Activated CD8-positive, alpha-beta T cell treated with anti-CD3 and anti-CD28 coated beads for 36 hours (primary cell): ENCODE measurements at regions not wholly inside any gene's neighbourhood (a gene's known extent, or its start where the extent isn't known, plus 50 kb on each side); places are given as distances from the start of the nearest gene placed in this dataset.

ENCODE experiments used
- ATAC-seq: fragments of 200-7000 bp; cut with Tn5 transposase; one replicate; pipeline ENCODE4 v1.10.0; 2021; ENCODE audit warnings: mild to moderate bottlenecking, moderate library complexity
- CTCF ChIA-PET: fragments of 350-600 bp; sonication (Branson Sonifier 250); formaldehyde crosslinking; loops from one replicate; lab custom pipeline; 2021; ENCODE audit warnings: antibody characterized with exemption; lab: Charles Lee
- POLR2A ChIA-PET: fragments of 350-600 bp; sonication (Branson Sonifier 250); formaldehyde crosslinking; loops from one replicate; lab custom pipeline; 2021; ENCODE audit warnings: antibody characterized with exemption; lab: Charles Lee
- DNase-seq: peaks from one replicate; pipeline ENCODE4 v3.0.0-alpha.2; 2020
- H3K27ac Mint-ChIP-seq: one replicate; pipeline ENCODE4 v1.8.0; 2021; ENCODE audit warnings: mild to moderate bottlenecking, mixed read lengths
- H3K27me3 Mint-ChIP-seq: one replicate; pipeline ENCODE4 v1.8.0; 2021; ENCODE audit warnings: mixed read lengths
- H3K36me3 Mint-ChIP-seq: one replicate; pipeline ENCODE4 v1.8.0; 2021; ENCODE audit warnings: low read depth, mixed read lengths
- H3K4me1 Mint-ChIP-seq: one replicate; pipeline ENCODE4 v1.8.0; 2021; ENCODE audit warnings: low read depth, mixed read lengths
- H3K4me3 Mint-ChIP-seq: one replicate; pipeline ENCODE4 v1.8.0; 2021; ENCODE audit warnings: mild to moderate bottlenecking, moderate library complexity, mixed read lengths
- H3K9me3 Mint-ChIP-seq: one replicate; pipeline ENCODE4 v1.8.0; 2021; ENCODE audit warnings: mixed read lengths
- intact Hi-C: fragments of 100-400 bp; cut with micrococcal nuclease; formaldehyde crosslinking; loops from one replicate; pipeline ENCODE4 v1.10.0; 2022
- TF ChIP-seq, protein P1 (sequence below): fragments of 200-600 bp; IDR thresholded peaks from one replicate; pipeline ENCODE4 v1.8.0; 2022; ENCODE audit warnings: antibody characterized with exemption, mild to moderate bottlenecking

DNA sequence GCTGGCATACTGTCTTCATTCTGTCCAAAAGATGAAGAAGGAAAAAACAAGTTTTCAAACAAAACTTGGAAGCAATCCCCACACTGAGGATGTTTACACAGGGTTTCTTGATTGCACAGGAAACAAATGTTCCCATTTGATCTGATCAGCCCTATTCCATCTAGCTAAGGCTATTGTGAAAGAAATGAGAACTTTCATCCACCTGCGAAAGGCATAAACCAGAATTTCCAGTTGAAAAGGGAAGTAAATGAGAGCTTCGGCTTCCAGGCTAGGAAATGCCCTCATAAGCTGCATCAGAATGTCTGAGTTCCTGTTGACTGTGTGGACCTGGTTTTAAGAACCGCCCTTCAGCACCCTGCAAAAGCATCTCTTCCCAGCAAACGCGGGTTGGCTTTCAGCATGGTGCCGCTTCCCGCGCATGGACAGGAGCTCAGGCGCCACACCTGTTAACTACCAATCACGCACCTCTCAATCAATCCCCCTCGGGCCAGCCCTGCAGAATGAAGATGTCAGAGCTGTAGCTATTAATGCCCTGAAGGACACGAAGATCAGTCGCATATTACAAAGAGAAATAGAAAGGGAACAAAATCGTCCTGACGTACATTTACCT lies 850.4 kb downstream of the GALR1 start:
- TF ChIP-seq, protein P1, sequence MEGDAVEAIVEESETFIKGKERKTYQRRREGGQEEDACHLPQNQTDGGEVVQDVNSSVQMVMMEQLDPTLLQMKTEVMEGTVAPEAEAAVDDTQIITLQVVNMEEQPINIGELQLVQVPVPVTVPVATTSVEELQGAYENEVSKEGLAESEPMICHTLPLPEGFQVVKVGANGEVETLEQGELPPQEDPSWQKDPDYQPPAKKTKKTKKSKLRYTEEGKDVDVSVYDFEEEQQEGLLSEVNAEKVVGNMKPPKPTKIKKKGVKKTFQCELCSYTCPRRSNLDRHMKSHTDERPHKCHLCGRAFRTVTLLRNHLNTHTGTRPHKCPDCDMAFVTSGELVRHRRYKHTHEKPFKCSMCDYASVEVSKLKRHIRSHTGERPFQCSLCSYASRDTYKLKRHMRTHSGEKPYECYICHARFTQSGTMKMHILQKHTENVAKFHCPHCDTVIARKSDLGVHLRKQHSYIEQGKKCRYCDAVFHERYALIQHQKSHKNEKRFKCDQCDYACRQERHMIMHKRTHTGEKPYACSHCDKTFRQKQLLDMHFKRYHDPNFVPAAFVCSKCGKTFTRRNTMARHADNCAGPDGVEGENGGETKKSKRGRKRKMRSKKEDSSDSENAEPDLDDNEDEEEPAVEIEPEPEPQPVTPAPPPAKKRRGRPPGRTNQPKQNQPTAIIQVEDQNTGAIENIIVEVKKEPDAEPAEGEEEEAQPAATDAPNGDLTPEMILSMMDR = no peak
- intact Hi-C loops = no loop called here
- Mint-ChIP-seq H3K27me3 (no peaks in the 10 kb centered on the region), H3K27ac (no peak overlapping the region), H3K4me3 (no peak overlapping the region), H3K36me3 (no peaks in the 10 kb centered on the region), H3K9me3 (peaks cover 2% of the 10 kb centered on the region), H3K4me1 (no peaks in the 10 kb centered on the region)
- ChIA-PET POLR2A (no interaction called here), CTCF (no interaction called here)
- DNase-seq (no peak), ATAC-seq (no peak)

- CTCF ChIA-PET = no interaction called here
Measured at GRCh38 chr18:78101091-78101490, 851.4 kb downstream of the GALR1 start.

GRCh38 chr18:78102135-78102534 lies 852.5 kb downstream of the GALR1 start:
- DNase-seq (no peak), ATAC-seq (no peak)
- intact Hi-C loops = no loop called here
- H3K9me3 Mint-ChIP-seq = peaks cover 5% of the 10 kb centered on the region
- H3K27ac Mint-ChIP-seq = no peak overlapping the region
- CTCF ChIA-PET = no interaction called here
- no peak overlapping the region for H3K4me3 Mint-ChIP-seq
- no peaks in the 10 kb centered on the region for H3K36me3 Mint-ChIP-seq
- no peaks in the 10 kb centered on the region for H3K4me1 Mint-ChIP-seq
- POLR2A ChIA-PET = no interaction called here
- H3K27me3 Mint-ChIP-seq = no peaks in the 10 kb centered on the region
- TF ChIP-seq, protein P1 = no peak

More at GRCh38 chr18:78101091-78101490, 851.4 kb downstream of the GALR1 start:
- H3K36me3 Mint-ChIP-seq = no peaks in the 10 kb centered on the region
- no peak for ATAC-seq
- H3K27me3 Mint-ChIP-seq = no peaks in the 10 kb centered on the region
- no peak overlapping the region for H3K4me3 Mint-ChIP-seq
- H3K4me1 Mint-ChIP-seq = no peaks in the 10 kb centered on the region
- peaks cover 2% of the 10 kb centered on the region for H3K9me3 Mint-ChIP-seq
- intact Hi-C loops = no loop called here
- DNase-seq = no peak
- POLR2A ChIA-PET = no interaction called here
- no peak overlapping the region for H3K27ac Mint-ChIP-seq
- TF ChIP-seq, protein P1 = no peak

- peaks cover 5% of the 10 kb centered on the region for H3K9me3 Mint-ChIP-seq
- H3K27ac Mint-ChIP-seq = no peak overlapping the region
- H3K4me3 Mint-ChIP-seq = no peak overlapping the region
- intact Hi-C loops = no loop called here
- H3K4me1 Mint-ChIP-seq = no peaks in the 10 kb centered on the region
- no peaks in the 10 kb centered on the region for H3K36me3 Mint-ChIP-seq
- no peaks in the 10 kb centered on the region for H3K27me3 Mint-ChIP-seq
- ChIA-PET POLR2A (no interaction called here), CTCF (no interaction called here)
- DNase-seq = no peak
- no peak for ATAC-seq
- TF ChIP-seq, protein P1 = no peak
Measured at GRCh38 chr18:78105611-78106010, 856.0 kb downstream of the GALR1 start.

DNA sequence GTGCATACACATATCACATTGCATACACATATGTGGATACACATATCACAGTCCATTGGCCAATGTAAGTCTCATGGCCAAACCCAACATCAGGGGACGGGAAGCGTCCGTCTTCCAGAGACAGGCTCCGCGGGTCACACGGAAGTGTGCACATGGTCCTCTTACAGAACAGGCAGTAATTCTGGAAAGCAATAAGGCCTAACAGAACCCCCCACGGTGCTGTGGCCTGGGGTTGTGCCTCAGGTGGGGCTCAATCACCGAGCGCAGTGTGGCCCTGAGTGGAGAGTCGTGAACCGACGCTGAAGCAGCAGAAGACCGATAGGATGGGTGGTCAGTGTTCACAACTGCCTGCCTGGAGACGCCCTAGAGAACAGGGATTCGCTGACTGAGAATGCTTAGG lies 857.3 kb downstream of the GALR1 start:
- Mint-ChIP-seq H3K4me1 (no peaks in the 10 kb centered on the region), H3K4me3 (no peak overlapping the region), H3K9me3 (peaks cover 5% of the 10 kb centered on the region), H3K27ac (no peak overlapping the region), H3K27me3 (no peaks in the 10 kb centered on the region), H3K36me3 (no peaks in the 10 kb centered on the region)
- ATAC-seq = no peak
- POLR2A ChIA-PET = no interaction called here
- CTCF ChIA-PET = no interaction called here
- intact Hi-C loops = no loop called here
- no peak for DNase-seq
- TF ChIP-seq, protein P1 = no peak
